ENCODE measurements at regions not wholly inside any gene's neighbourhood (a gene's known extent, or its start where the extent isn't known, plus 50 kb on each side); places are given as distances from the start of the nearest gene placed in this dataset.

DNA sequence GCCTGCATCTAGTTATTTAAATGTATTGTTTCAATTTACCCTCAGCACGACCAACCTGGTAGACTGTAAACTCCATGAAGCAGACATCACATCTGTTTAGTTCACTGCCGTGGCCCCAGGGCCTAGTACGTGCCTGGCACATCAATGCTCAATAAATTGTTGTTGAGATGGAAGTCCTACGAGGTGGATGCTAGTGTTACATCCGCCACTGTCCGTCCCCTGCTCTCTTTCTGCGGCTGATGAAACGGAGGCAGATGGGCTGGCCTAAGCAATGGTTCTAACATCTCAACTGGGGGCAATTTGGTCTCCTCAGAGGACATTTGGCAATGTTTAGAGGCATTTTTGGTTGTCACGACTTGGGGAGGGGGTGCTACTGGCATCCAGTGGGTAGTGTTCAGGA, 121.4 kb upstream of the IGSF21 start:
- TF ChIP-seq, protein P1, sequence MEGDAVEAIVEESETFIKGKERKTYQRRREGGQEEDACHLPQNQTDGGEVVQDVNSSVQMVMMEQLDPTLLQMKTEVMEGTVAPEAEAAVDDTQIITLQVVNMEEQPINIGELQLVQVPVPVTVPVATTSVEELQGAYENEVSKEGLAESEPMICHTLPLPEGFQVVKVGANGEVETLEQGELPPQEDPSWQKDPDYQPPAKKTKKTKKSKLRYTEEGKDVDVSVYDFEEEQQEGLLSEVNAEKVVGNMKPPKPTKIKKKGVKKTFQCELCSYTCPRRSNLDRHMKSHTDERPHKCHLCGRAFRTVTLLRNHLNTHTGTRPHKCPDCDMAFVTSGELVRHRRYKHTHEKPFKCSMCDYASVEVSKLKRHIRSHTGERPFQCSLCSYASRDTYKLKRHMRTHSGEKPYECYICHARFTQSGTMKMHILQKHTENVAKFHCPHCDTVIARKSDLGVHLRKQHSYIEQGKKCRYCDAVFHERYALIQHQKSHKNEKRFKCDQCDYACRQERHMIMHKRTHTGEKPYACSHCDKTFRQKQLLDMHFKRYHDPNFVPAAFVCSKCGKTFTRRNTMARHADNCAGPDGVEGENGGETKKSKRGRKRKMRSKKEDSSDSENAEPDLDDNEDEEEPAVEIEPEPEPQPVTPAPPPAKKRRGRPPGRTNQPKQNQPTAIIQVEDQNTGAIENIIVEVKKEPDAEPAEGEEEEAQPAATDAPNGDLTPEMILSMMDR (IDR thresholded peaks at IDR 0.05): no peak
- no peak for TF ChIP-seq POLR2A (IDR thresholded peaks at IDR 0.05)

All from uterus (tissue), 2 donors.